ENCODE measurements at regions not wholly inside any gene's neighbourhood (a gene's known extent, or its start where the extent isn't known, plus 50 kb on each side); places are given as distances from the start of the nearest gene placed in this dataset.

DNA sequence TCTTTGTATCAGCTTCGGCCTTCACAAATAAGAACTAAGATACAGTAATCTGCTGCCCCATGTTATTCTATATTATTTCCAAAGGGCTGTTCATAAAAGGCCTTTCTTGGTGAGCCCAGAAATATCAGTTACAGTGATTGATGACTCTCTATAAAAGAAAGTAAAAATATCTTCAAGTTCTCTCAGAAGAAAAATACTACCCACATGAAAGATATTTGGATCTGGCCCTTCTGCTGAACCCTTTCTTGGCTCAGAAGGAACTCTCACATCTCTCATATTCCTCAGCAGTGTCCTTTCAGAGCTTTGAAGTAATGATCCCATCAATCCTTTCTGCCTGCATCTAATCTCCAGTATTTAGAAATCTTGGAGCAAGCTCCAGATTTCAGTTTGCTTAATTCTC is 76.3 kb upstream of the SLITRK1 start:
- TF ChIP-seq POLR2AphosphoS5 (IDR thresholded peaks at IDR 0.05; ENCODE audit: low read depth, low read length) = no peak
- no peak for TF ChIP-seq TAF1 (IDR thresholded peaks at IDR 0.05; ENCODE audit: borderline replicate concordance, low read depth, low read length)
- TF ChIP-seq POLR2A (IDR thresholded peaks at IDR 0.05; ENCODE audit: low read depth, low read length) = no peak
- FAIRE-seq (no peak), DNase-seq (ENCODE audit: insufficient read length) (no peak)

DNA sequence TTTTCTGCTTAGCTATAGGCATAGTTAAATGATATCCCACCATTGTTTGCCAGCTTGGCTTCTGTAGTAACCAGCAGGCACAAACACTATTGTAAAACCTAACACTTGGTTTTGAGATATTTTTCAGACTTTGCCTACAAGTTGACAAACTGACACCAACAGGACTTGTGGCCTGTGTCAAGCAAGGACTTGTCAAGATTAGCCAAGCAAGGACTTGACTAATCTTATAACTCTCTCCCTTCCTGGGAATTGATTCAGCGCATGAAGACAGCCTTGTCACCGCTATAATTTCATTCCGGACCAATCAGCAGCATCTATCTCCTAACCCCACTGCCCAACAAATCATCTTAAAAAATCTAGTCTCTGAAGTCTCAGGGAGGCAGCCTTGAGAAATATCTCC is 72.7 kb upstream of the SLITRK1 start:
- no peak for FAIRE-seq

GRCh38 chr13:83953916-83954315 is 71.6 kb upstream of the SLITRK1 start:
- DNase-seq (ENCODE audit: insufficient read length) (no peak), FAIRE-seq (no peak)
- TF ChIP-seq TAF1 (IDR thresholded peaks at IDR 0.05; ENCODE audit: borderline replicate concordance, low read depth, low read length) (no peak), POLR2AphosphoS5 (IDR thresholded peaks at IDR 0.05; ENCODE audit: low read depth, low read length) (no peak), POLR2A (IDR thresholded peaks at IDR 0.05; ENCODE audit: low read depth, low read length) (no peak)

More for the DNA sequence above, 72.7 kb upstream of the SLITRK1 start:
- no peak for DNase-seq (ENCODE audit: insufficient read length)
- TF ChIP-seq POLR2AphosphoS5 (IDR thresholded peaks at IDR 0.05; ENCODE audit: low read depth, low read length) = no peak

GRCh38 chr13:83950293-83950692 is 68.0 kb upstream of the SLITRK1 start:
- TF ChIP-seq POLR2A (IDR thresholded peaks at IDR 0.05; ENCODE audit: low read depth, low read length) = no peak
- no peak for TF ChIP-seq TAF1 (IDR thresholded peaks at IDR 0.05; ENCODE audit: borderline replicate concordance, low read depth, low read length)
- TF ChIP-seq POLR2AphosphoS5 (IDR thresholded peaks at IDR 0.05; ENCODE audit: low read depth, low read length) = no peak
- DNase-seq (ENCODE audit: insufficient read length) (no peak), FAIRE-seq (no peak)

DNA sequence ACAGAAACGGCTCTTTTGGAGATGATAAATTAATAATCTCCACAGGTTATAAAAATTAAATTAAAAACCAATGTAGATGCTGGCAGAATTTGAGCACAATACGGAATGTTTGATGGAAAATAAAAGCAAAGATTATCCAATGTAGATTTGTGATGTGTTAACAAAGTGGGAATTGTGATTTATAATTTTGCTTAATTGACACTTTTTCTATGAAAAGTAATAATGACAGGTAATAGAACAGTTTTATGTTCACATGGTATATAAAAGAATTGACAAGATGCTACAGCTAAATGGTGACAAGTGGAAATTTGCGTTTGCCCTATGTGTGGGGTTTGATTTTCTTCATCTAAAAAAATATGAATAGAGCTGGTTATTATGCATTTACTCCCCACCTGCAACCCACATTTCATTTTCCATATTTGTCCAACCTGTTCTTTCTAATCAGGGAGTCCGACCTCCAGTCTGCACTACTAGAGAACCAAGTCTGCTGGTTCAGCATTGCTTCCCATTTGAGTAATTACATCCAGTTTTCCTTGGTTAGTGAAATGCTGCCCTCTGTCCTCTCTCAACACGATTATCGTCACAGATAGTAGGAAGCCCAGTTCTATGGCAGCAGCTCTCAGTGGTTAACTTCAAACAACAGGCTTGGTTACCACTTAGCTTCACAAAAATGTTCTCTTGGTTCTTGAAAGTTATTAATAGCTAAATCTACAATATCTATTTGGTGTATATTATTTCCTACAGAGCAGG is 61.4 kb upstream of the SLITRK1 start:
- DNase-seq (ENCODE audit: insufficient read length) (no peak), FAIRE-seq (no peak)
- no peak for TF ChIP-seq TAF1 (IDR thresholded peaks at IDR 0.05; ENCODE audit: borderline replicate concordance, low read depth, low read length)
- no peak for TF ChIP-seq POLR2AphosphoS5 (IDR thresholded peaks at IDR 0.05; ENCODE audit: low read depth, low read length)
- TF ChIP-seq POLR2A (IDR thresholded peaks at IDR 0.05; ENCODE audit: low read depth, low read length) = no peak

DNA sequence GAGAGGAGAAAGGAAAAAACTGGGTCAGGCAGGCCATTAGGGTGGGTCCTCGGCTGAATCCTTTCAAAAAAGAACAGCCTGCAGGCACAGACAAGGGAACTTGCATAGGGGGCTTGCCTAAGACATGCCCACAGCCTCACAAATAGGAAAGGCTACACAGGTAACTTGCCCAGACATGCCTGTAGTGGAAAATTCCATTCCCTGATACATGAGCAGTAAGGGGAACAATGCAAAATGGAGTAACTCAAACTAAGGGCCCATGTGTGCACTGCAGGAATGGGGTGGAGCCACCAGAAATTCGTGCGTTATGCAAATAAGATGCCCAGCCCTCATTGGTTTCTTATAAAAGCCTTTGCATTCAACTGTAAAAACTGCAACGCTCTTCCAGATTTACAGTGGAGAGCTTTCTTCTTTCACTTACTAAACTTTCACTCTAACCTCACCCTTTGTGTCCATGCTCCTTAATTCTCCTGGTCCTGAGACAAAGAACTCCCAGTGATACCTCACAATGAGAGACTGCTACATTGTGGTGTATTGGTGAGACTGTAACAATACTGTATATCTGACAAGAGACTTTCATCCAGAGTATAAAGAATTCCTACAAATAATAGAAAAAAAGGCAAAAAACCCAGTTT is 59.5 kb upstream of the SLITRK1 start:
- no peak for DNase-seq (ENCODE audit: insufficient read length)
- FAIRE-seq = no peak
- TF ChIP-seq POLR2A (IDR thresholded peaks at IDR 0.05; ENCODE audit: low read depth, low read length) (no peak), POLR2AphosphoS5 (IDR thresholded peaks at IDR 0.05; ENCODE audit: low read depth, low read length) (no peak), TAF1 (IDR thresholded peaks at IDR 0.05; ENCODE audit: borderline replicate concordance, low read depth, low read length) (no peak)

GRCh38 chr13:83940742-83941141 is 58.5 kb upstream of the SLITRK1 start:
- no peak for TF ChIP-seq TAF1 (IDR thresholded peaks at IDR 0.05; ENCODE audit: borderline replicate concordance, low read depth, low read length)
- TF ChIP-seq POLR2AphosphoS5 (IDR thresholded peaks at IDR 0.05; ENCODE audit: low read depth, low read length) = no peak
- DNase-seq (ENCODE audit: insufficient read length) = no peak
- FAIRE-seq = no peak

DNA sequence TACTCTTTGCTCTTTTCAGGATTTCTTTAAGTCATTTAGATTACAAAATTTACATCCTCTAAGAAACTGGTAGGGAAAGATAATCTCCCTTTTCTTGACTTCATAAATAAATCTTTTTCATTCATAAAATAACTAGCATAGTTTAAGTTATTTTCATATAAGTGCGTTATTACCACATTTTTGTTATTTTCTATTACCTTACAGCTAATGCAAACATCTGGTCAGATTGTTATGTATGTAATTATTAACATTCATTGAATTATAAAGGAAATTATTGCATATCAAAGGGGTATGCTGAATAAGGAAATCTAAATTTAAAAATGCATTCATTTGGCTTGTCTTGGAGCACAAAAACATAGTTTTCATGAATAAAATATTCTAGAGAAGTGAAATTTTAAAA is 55.3 kb upstream of the SLITRK1 start:
- no peak for FAIRE-seq
- TF ChIP-seq TAF1 (IDR thresholded peaks at IDR 0.05; ENCODE audit: borderline replicate concordance, low read depth, low read length) (no peak), POLR2AphosphoS5 (IDR thresholded peaks at IDR 0.05; ENCODE audit: low read depth, low read length) (no peak), POLR2A (IDR thresholded peaks at IDR 0.05; ENCODE audit: low read depth, low read length) (no peak)

DNA sequence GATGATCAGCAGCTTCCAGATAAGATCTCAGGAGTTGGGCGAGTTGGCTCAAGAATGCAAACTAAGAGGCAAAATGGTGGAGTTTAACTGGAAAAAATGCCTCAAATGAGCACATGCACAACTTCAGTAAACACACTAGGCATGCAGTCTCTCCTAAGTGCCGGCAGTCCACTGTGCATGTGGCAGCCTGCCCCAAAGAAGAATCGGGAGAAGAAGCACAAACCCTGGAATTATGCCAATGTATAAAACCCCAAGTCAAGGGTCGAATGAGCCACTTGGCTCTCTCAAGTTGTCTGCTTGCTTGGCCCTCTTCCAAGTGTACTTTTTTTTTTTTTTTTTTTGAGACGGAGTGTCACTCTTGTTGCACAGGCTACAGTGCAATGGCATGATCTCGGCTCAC is 53.3 kb upstream of the SLITRK1 start:
- no peak for TF ChIP-seq POLR2A (IDR thresholded peaks at IDR 0.05; ENCODE audit: low read depth, low read length)
- no peak for TF ChIP-seq TAF1 (IDR thresholded peaks at IDR 0.05; ENCODE audit: borderline replicate concordance, low read depth, low read length)
- no peak for TF ChIP-seq POLR2AphosphoS5 (IDR thresholded peaks at IDR 0.05; ENCODE audit: low read depth, low read length)
- DNase-seq (ENCODE audit: insufficient read length) (no peak), FAIRE-seq (no peak)

More for the DNA sequence above, 55.3 kb upstream of the SLITRK1 start:
- no peak for DNase-seq (ENCODE audit: insufficient read length)
